ENCODE measurements at regions not wholly inside any gene's neighbourhood (a gene's known extent, or its start where the extent isn't known, plus 50 kb on each side); places are given as distances from the start of the nearest gene placed in this dataset.

DNA sequence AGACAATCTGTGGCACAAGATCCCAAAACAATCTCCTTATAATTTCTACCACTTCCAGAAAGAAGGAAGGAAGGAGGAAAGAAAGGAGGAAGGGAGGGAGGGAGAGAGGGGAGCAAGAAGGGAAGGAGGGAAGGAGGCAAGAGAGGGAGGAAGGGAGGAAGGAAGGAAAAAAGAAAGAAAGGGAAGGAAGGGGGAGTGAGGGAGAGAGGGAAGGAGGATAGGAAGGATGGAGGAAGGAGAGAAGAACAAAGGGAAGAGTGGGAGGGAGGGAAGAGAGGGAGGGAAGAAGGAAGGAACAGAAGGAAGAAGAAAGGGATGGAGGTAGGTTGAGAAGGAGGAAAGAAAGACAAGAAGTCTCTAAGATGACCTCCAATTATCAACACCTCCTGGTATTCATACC lies 185.5 kb upstream of the NFE2L3 start:
- DNase-seq = no peak

- DNase-seq = no peak
These were observed 184.5 kb upstream of the NFE2L3 start for GRCh38 chr7:25967278-25968204.

DNA sequence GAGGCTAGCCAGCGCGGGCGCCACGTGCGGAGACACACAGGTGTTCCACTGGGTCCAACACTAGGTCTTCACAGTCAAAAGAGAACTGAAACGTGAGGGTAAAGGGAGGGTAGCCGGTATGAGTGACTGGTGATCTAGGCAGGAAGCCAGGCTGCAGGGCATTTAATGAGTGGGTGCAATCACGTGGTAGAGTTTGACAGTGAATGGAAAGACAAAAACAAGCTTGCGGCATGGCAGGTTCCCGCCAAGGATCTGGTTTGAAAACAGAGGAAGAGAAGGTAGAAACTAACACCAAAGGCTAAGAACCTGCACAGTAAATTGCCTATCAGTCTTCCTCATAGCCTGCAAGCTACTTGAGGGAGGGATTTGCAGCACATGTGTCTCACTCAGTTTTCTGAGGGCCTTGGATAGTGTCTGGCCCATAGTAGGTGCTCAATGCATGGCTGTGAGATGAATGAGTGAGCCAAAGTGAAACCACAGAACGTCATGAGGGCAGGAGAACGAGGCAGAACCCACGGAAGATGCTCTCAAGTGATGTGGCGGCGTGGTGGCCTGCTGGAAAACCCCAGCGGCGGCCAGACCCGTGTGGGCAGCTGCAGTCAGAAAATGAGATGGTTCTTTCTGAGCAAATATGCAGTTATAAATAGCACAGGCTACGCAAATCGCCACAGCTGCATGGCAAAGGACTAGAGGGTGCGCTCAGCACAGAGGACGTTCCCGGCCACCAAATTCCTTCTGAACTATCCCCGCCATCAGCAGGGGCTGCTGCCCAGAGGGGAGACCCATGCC lies 183.6 kb upstream of the NFE2L3 start:
- DNase-seq = no peak

DNA sequence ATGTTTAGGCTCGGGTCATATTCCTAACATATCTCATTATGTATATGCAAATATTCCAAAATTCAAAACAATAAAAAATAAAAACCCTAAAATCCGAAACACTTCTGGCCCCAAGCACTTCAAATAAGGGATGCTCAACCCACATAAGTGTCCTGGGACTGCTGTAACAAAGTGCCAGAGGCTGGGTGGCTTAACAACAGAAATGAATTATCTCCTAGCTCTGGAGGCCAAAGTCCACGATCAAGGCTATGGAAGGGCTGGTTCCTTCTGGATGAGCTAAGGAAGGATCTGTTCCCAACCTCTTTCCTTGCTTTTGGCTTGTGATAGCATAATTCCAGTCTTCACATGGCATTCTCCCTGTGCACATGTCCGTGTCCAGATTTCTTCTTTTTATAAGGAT lies 181.6 kb upstream of the NFE2L3 start:
- DNase-seq = no peak

DNA sequence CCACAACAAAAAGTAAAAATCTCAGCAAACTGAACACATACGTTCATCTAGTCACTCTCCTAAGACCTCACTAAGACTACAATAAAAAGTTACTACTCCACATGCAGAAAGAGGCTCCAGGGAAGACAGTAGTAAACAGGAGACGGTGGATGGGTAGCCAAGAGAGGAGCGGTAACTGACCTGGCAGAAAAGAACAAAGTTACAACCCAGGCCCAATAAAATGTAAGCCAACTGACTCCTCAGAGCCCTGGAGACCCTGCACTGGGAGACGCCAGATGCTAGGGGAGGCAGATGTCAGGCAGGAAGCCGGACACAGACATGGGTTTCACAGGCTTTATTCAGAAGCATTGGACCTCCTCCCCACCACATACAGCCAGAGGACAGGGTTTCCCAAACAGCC lies 181.1 kb upstream of the NFE2L3 start:
- DNase-seq = no peak

- no peak for DNase-seq
These were observed 175.4 kb upstream of the NFE2L3 start for GRCh38 chr7:25976630-25977029.

DNA sequence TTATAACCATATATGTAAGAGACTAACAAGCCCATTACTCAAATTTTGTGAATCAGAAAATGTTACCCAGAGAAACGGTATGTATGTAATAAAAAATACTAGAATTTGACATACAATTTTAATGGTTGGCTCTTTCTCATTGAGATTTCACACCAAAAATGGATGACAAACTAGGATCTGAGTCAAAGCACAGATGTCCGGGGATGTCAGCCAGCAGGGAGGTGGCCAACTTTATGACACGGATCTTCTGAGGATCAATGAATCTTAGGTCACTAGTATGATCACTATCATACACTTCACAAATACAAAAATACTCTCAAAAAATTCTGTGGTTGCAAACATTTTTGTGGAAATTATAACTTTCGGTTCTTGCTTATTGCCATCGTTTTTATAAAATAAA lies 173.5 kb upstream of the NFE2L3 start:
- no peak for DNase-seq

DNA sequence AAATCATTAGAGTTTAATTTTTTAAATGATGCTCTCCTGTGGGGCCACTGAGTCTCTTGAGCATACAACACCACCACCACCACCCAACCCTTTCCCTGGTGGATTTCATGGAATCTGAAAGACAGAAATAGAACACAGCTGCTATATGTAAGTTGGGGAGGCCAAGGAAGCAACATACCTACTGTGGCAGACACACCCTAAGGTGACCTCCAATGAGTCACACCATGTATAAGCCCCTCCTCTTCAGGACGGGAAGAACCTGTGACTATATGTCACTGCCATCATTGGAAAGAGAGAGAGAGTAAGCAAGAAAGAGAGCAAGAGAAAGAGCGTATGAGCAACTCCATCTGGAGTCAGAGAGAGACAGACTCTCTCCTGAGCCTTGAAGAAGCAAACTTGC lies 172.4 kb upstream of the NFE2L3 start:
- DNase-seq = no peak

DNA sequence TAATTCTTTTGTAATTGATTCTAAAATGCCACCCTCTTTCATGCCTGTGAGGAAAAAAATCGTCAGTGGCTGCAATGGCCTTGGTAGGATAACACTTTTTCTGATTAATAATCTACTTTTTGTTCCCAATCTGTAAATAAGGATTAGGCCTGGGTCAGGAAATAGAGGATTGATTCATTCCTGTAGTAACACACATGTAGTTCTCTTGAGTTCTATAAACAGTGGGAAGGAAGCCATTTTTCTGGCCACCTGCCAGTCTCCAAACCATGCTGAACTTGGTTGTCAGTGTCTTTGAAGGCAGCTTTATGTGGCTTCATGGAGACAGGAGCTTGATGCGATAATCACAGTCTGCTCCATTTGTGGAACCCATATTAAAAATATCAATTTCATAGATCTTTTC lies 169.3 kb upstream of the NFE2L3 start:
- DNase-seq = no peak

DNA sequence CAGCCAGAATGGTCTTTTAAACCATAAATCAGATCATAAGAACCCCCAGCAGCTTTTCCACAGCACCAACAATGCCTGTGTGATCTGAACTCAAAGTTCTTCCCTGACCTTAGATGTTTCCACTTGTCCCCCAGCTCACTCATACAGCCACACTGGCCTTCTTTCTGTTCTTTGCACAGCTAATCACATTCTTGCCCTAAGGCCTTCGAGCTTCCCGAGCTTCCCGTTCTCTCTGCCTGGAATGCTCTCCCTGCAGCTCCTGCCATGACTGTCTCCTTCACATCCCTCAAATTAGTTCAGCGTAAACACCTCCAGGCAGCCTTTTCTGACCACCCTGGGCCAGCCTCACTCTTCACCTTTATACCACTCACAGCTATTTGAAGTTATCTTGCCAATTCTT lies 166.8 kb upstream of the NFE2L3 start:
- no peak for DNase-seq

GRCh38 chr7:25988640-25989039 lies 163.4 kb upstream of the NFE2L3 start:
- DNase-seq = peak in 1 of 2 experiments; percentile 46

GRCh38 chr7:25989140-25989705 lies 162.8 kb upstream of the NFE2L3 start:
- DNase-seq = peak; percentile 15 to 54

- no peak for DNase-seq
These were observed 157.5 kb upstream of the NFE2L3 start for GRCh38 chr7:25994433-25994994.

GRCh38 chr7:25995216-25995615 lies 156.8 kb upstream of the NFE2L3 start:
- no peak for DNase-seq

- DNase-seq = no peak
These were observed 156.0 kb upstream of the NFE2L3 start for GRCh38 chr7:25996006-25996408.

DNA sequence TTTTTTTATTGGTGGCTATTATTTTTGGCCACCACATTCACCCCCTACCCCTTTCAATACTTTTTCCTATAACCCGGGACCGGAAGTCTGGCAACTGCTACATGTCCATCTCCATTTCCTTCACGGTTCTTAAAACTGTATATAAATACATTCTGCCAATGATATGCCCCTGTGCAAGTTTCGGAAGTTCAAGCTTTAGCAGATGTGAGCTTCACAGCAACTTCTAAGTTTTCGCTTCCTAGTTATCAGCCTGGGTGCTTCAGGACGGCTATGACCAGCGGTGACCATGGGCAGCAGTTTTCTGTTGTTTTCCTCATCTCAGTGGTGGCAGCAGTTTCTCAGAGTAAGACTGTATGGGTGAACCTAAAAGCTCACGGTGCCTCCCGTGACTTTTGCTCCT lies 153.5 kb upstream of the NFE2L3 start:
- DNase-seq = no peak

DNA sequence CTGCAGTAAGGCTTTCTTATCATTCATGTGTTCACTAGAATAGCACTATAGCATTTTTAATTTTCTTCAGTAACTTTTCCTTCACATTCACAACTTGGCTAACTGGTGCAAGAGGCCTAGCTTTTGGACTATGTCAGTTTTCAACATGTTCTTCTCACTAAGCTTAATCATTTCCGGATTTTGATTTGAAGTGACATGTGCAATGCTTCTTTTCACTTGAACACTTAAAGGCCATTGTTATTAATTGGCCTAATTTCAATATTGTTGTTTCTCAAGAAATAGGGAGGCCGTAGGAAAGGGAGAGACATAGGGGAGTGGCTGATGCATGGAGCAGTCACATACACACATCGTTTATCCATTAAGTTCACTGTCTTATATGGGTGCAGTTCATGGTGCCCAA lies 151.2 kb upstream of the NFE2L3 start:
- DNase-seq = no peak

- DNase-seq = no peak
These were observed 150.2 kb upstream of the NFE2L3 start for GRCh38 chr7:26001662-26002244.

DNA sequence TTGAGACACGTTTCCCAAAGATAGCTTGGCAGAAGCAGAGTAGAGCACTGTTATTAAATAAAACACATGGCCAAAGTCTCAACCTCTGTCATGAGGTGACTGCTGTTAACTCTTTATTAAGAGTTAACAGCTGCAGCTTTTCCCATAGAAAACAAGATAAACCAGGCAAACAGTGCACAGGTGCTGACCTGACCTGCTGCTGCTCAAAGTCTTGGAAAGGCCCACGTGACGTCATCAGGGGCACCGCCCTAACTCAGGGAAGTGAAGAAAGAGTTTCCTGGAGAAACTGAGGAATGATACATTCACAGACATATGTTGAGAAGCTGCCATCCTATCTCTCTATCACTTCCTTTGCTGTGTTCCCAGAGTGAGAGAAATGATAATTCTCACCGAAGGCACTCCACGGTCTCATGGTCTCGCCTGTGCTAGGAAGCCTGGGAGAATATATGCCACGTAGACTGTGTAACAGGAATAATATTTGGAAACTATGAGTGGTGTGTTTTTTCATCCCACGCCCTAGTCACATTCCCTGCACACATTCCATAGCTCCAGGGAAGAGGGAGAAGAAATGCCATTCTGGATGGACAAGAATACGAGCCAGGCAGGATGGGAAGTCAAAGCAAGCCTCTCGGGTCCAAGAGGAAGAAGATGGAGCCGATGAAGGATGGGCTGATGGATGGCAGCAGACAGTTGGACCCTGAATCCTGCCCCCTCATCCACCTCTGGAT lies 146.2 kb upstream of the NFE2L3 start:
- no peak for DNase-seq

- no peak for DNase-seq
These were observed 145.6 kb upstream of the NFE2L3 start for GRCh38 chr7:26006426-26006825.

DNA sequence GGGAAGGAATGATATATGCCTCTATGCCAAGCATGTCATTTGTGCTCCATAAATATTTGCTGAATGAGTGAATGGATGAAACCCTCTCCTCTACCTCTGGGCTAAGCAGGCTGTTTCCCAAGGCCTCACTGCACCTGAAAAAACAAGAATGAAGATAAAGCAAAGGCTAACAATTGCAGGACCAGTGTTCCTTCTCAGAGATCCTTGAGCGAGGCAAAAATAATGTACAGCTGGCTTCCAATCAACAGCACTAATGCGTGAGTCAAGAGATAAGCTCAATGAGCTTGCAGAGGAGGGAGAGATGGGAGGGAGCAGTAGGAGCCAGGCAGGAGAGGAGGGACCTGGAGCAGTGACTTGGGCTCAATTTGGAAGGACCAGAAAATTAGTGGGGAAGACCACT lies 144.5 kb upstream of the NFE2L3 start:
- no peak for DNase-seq

DNA sequence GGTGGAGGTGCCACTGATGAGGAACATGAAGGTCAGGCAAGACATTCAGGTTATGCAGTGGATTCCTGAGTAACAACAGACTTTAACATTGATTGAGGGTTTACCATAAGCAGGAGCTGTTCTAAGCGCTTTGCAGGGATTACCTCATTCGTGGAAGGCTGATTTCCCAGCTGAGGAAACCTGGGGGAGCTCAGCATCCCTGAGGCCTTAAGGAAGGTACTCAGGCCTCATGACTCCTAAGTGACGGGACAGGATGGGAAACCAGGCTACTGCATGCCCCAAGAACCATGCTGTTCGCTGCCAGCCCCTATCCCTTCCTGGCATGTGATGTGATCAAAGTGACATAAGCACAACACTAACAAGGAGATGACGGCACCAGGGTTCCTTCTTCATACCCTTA lies 143.6 kb upstream of the NFE2L3 start:
- no peak for DNase-seq

Data from NCI-H2081 (cell line).